GM13976 (cell line): ENCODE measurements at regions not wholly inside any gene's neighbourhood (a gene's known extent, or its start where the extent isn't known, plus 50 kb on each side); places are given as distances from the start of the nearest gene placed in this dataset.

Experiments
- DNase-seq: peaks from one replicate; pipeline ENCODE4 v3.0.0; 2012; ENCODE audit warnings: low spot score
- CTCF ChIP-seq: IDR thresholded peaks from 2 replicates; pipeline ENCODE4 v1.5.1; 2012; ENCODE audit warnings: borderline replicate concordance, mild to moderate bottlenecking; ENCODE audit not compliant: insufficient read depth; ENCODE audit errors: extremely low read depth, missing control alignments, control extremely low read depth
- in situ Hi-C: fragments of 300-500 bp; cut with MboI; formaldehyde crosslinking; loops from one replicate; pipeline ENCODE4 v1.12.0; 2022; ENCODE audit warnings: low sequenced_read_pairs, mixed read lengths, inconsistent platforms; ENCODE audit not compliant: unreplicated experiment

GRCh38 chr12:24725616-24726015 lies 223.3 kb downstream of the BCAT1 start:
- in situ Hi-C loops = no loop called here
- TF ChIP-seq CTCF = no peak
- DNase-seq = no peak

GRCh38 chr12:24724814-24725213 lies 224.1 kb downstream of the BCAT1 start:
- no peak for DNase-seq
- TF ChIP-seq CTCF = no peak
- in situ Hi-C loops = no loop called here

GRCh38 chr12:24723759-24724158 lies 225.1 kb downstream of the BCAT1 start:
- in situ Hi-C loops = no loop called here
- no peak for TF ChIP-seq CTCF
- DNase-seq = no peak

GRCh38 chr12:24721191-24721590 lies 227.7 kb downstream of the BCAT1 start:
- no peak for TF ChIP-seq CTCF
- DNase-seq = no peak
- in situ Hi-C loops = no loop called here

- TF ChIP-seq CTCF = no peak
- DNase-seq = no peak
- in situ Hi-C loops = no loop called here
Measured at GRCh38 chr12:24719293-24719721, 229.6 kb downstream of the BCAT1 start.

DNA sequence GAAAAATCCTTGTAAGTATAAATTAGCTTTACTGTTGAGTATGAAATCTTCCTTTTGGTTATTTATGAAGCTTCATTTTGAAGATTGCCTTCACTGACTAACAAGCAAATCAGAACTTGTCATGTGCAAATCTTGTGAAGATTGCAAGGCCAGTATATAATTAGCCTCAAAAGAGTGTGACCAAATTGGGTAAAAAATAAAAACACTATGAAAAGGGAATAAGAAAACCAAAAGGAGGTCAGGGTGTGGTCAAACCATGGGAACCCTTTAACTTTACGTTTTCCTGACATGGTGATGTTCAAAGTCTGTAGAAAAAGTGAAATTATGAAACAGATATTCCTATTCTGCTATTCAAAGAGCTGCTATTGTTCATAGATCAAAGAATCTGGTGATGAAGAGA lies 230.3 kb downstream of the BCAT1 start:
- no peak for DNase-seq
- TF ChIP-seq CTCF = no peak
- in situ Hi-C loops = no loop called here

DNA sequence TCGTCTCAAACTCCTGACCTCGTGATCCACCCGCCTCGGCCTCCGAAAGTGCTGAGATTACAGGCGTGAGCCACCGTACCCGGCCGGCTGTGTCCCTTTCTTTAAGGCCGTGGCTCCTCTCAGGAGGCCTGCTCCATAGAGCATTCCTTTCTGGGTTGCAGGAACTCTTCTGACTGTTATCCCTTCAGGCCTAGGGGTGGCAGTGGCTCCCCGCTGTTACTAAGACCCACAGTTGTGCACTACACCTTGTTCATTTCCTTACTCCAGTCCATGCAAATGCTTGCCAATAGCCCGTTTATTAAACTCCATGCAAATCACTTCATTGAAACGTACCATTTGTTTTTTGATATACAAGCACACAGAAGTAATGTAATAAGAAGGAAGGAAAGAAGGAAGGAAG lies 234.7 kb downstream of the BCAT1 start:
- in situ Hi-C loops = no loop called here
- no peak for DNase-seq

More for the DNA sequence above, 234.7 kb downstream of the BCAT1 start:
- TF ChIP-seq CTCF = no peak
